GM12801 (cell line): ENCODE measurements at regions not wholly inside any gene's neighbourhood (a gene's known extent, or its start where the extent isn't known, plus 50 kb on each side); places are given as distances from the start of the nearest gene placed in this dataset.

Experiments
- TF ChIP-seq, protein P1 (sequence below): IDR thresholded peaks from one replicate; pipeline ENCODE4 v1.5.1; 2011; ENCODE audit warnings: control low read depth; ENCODE audit not compliant: insufficient read length; ENCODE audit errors: extremely low read depth

DNA sequence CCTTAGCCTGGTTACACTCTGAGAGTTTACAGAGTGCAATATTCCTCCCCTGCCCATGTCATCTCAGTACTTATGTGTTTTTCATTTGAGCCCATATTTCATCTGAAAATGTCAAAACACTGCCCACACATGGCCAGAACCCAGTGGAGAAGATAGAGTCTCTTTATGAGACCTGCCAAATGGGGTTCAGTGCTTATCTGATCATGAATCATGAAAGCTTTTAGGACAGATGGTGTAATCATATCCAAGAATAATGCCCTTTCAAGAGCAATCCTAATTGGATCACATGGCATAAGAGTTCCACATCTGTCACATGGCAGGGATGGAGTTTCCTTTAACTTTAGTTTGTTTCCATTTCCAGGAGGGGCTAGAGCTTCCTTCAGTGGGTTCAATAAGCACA, 77.2 kb upstream of the AGBL1 start:
- TF ChIP-seq, protein P1, sequence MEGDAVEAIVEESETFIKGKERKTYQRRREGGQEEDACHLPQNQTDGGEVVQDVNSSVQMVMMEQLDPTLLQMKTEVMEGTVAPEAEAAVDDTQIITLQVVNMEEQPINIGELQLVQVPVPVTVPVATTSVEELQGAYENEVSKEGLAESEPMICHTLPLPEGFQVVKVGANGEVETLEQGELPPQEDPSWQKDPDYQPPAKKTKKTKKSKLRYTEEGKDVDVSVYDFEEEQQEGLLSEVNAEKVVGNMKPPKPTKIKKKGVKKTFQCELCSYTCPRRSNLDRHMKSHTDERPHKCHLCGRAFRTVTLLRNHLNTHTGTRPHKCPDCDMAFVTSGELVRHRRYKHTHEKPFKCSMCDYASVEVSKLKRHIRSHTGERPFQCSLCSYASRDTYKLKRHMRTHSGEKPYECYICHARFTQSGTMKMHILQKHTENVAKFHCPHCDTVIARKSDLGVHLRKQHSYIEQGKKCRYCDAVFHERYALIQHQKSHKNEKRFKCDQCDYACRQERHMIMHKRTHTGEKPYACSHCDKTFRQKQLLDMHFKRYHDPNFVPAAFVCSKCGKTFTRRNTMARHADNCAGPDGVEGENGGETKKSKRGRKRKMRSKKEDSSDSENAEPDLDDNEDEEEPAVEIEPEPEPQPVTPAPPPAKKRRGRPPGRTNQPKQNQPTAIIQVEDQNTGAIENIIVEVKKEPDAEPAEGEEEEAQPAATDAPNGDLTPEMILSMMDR: no peak

DNA sequence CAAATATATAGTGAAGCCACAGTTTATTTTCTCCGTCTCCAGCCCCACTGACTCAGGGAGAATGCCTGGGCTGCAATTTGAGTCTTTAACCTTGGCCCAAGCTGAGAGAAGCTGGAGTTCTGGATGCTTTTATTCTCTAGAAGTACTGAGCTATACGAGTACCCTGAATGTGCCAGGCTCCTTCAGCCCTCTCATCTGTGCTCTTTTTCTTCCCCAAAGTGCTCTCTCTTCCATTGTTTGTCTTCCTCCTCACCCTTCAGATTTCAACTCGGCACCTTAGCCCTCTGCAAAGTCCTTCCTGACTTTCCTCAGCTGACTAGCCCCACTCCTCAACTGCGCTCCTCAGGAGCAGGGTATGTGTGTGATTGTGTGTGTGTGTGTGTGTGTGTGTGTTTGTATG, 75.6 kb upstream of the AGBL1 start:
- TF ChIP-seq, protein P1: no peak

DNA sequence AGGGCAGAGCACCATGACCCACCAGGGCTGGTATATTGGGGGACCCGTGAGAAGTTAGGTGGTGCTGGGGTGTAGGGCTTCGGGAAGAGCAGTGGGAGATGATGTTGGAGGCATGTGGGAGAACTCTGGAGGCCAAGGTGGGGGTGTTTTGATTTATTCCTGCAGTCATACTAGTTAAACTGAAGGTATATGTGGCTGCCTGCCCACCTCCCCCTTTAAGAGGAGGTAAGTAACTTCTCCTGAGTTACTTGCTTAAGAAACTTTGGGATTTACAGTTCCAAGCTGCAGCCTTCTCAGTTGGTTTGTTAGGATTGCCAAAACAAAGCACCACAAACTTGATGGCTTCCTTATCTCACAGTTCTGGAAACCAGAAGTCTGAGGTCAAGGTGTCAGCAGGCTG, 73.1 kb upstream of the AGBL1 start:
- TF ChIP-seq, protein P1: no peak

DNA sequence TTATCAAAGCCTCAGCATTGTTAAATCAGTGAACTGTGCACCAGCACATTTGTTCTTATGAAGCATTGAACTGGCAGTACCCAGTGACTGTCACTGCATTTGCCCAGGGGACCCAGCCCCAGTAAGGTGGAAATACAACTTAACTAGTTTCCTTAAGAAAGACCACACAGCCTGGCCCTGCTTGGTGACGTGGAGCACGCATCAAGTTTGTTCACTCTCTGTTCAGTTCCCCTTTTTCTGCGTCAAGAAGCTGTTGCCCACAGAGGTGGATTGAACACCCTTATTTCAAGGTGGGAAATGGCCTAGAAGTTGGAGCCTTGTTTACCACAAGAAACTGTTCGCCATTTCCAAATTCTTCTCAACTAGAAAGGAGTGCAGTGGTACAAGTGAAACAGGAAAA, 69.9 kb upstream of the AGBL1 start:
- TF ChIP-seq, protein P1: no peak

DNA sequence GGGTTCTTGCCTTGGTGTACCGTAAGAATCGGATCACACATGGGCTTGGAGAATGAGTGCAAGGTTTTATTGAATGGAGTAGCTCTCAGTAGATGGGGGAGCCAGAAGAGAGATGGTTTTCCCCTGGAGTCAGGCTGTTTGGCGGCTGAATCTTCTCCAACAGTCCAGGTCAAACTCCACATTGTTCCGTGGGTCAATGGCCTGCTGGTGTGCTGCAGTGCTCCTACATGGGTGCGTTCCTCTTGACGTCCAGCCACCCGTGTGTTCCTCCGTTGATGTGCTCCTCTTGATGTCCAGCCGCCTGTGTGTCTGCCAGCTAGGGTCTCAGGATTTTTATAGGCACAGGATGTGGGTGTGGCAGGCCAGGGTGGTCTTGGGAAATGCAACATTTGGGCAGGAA, 69.3 kb upstream of the AGBL1 start:
- TF ChIP-seq, protein P1: no peak

DNA sequence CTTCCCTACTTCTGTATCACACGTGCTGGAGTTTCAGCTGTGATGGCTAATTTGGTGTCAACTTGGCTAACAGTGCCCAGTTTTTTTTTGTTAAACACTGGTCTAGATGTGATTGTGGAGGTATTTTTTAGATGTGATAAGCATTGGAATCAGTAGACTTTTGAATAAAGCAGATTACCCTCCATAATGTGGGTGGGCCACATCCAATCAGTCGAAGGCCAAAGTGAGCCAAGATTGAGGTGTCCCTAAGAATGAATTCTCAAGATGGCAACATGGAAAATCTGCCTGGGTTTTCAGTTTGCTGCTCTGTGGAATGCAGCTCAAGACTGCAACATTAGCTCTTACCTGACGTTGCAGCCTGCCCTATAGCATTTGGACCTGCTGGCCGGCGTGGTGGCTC, 68.8 kb upstream of the AGBL1 start:
- TF ChIP-seq, protein P1: no peak

DNA sequence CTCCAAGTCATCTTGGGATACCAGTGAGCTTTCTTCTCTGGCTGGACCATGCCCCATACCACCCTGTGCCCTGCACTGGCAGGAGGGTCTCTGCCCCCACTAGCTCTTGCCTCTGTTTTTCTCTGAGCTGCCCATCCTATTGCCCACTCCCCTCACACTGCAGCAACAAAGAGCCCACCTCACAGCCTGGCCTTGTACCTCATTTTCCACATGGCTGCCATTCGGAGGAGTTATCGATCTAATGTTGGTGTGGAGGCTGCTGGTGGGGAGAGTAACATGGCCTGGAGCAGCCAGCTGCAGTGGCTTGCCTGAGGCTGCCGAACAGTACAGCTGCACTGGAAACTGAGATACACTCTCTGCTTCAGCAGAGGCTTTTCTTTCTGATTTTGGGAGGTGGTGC, 65.7 kb upstream of the AGBL1 start:
- TF ChIP-seq, protein P1: no peak

DNA sequence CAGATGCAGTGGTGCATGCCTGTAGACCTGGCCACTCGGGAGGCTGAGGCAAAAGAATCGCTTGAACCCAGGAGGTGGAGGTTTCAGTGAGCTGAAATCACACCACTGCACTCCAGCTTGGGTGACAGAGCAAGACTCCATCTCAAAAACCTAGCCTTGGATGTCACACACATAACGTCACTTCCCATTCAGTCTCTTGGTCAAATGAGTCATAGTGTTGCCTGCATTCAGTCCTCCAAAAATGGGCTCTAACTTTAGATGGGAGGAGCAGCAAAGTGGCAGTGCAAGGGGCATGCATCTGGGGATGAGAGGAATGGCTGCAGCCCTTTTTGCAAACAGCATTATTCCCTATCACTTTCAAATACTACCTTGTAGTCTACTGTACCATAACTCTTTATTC, 62.9 kb upstream of the AGBL1 start:
- TF ChIP-seq, protein P1: no peak
